Peyer's patch (tissue), 4 donors: ENCODE measurements at regions not wholly inside any gene's neighbourhood (a gene's known extent, or its start where the extent isn't known, plus 50 kb on each side); places are given as distances from the start of the nearest gene placed in this dataset.

Experiments
- CTCF ChIP-seq, 6 experiments: fragments of 450-650 bp in 4 of 6; fragments of 200-600 bp in 2 of 6; sonication (generic) in 1 of 6; IDR thresholded peaks; one replicate each; pipeline ENCODE4 v1.5.1; 2017 to 2019; ENCODE audit warnings: antibody characterized with exemption in 6 of 6, mild to moderate bottlenecking in 3 of 6, moderate library complexity in 1 of 6
- POLR2A ChIP-seq, 2 donors: fragments of 450-650 bp; IDR thresholded peaks; one replicate each; pipeline ENCODE4 v1.5.1; 2017; ENCODE audit warnings: antibody characterized with exemption in 2 of 2, mild to moderate bottlenecking in 2 of 2, moderate library complexity in 2 of 2

- TF ChIP-seq CTCF (IDR thresholded peaks at IDR 0.05) (no peak), POLR2A (IDR thresholded peaks at IDR 0.05) (no peak)
Measured at GRCh38 chrX:40411340-40412111, 169.2 kb upstream of the ATP6AP2 start.
